H1 (cell line): ENCODE measurements at regions not wholly inside any gene's neighbourhood (a gene's known extent, or its start where the extent isn't known, plus 50 kb on each side); places are given as distances from the start of the nearest gene placed in this dataset.

Experiments used
- CTCF ChIA-PET: fragments of 300-600 bp; sonication (Branson Sonifier 250); formaldehyde crosslinking; loops from one replicate; lab custom pipeline; 2021; ENCODE audit not compliant: partially characterized antibody; lab: Charles Lee
- POLR2A ChIA-PET: fragments of 300-600 bp; sonication (Branson Sonifier 250); formaldehyde crosslinking; loops from one replicate; lab custom pipeline; 2021; ENCODE audit warnings: inconsistent platforms; ENCODE audit not compliant: partially characterized antibody; lab: Charles Lee
- DNase-seq, 2 experiments: peaks; one replicate each; pipeline versions ENCODE4 v3.0.0 to v3.0.0-alpha.2; 2010 to 2022; ENCODE audit warnings: low spot score in 2 of 2, low read depth in 1 of 2, mixed read lengths in 1 of 2
- FAIRE-seq: peaks from 2 replicates; lab custom pipeline; 2011; peaks lifted over from hg19 to GRCh38; lab: Jason Lieb, UNC
- H2AFZ ChIP-seq: 2 replicates; pipeline ENCODE4 v1.8.1; 2012; ENCODE audit warnings: low read length, inconsistent platforms
- H2AK5ac ChIP-seq: 2 replicates; pipeline ENCODE4 v1.6.1; 2013; ENCODE audit warnings: low read depth, low read length
- H2BK120ac ChIP-seq: replicated peaks from 2 replicates; pipeline ENCODE3; 2013; ENCODE audit warnings: low read depth, low read length, inconsistent platforms
- H2BK12ac ChIP-seq: 2 replicates; pipeline ENCODE4 v1.6.1; 2013; ENCODE audit warnings: low read depth, low read length
- H2BK15ac ChIP-seq: 2 replicates; pipeline ENCODE4 v1.6.1; 2013; ENCODE audit warnings: low read length
- H2BK20ac ChIP-seq: 2 replicates; pipeline ENCODE4 v1.6.1; 2013; ENCODE audit warnings: low read length
- H2BK5ac ChIP-seq: 2 replicates; pipeline ENCODE4 v1.6.1; 2013; ENCODE audit warnings: low read depth, low read length
- H3K14ac ChIP-seq: 2 replicates; pipeline ENCODE4 v1.6.1; 2013; ENCODE audit warnings: inconsistent platforms; ENCODE audit not compliant: insufficient read length
- H3K18ac ChIP-seq: 2 replicates; pipeline ENCODE4 v1.6.1; 2013; ENCODE audit warnings: low read length; ENCODE audit errors: extremely low read depth
- H3K23ac ChIP-seq: 2 replicates; pipeline ENCODE4 v1.6.1; 2013; ENCODE audit warnings: inconsistent platforms; ENCODE audit not compliant: insufficient read length
- H3K23me2 ChIP-seq: 2 replicates; pipeline ENCODE4 v1.6.1; 2013; ENCODE audit warnings: low read depth, low read length
- H3K27ac ChIP-seq: 2 replicates; pipeline ENCODE4 v1.6.1; 2011; ENCODE audit warnings: low read depth, low read length, inconsistent platforms
- H3K27me3 ChIP-seq, 4 experiments: replicated peaks in 1 of 4; 1 replicate in 1 of 4; 2 replicates in 3 of 4; pipeline versions ENCODE4 v1.6.1 to v1.8.1; 2011 to 2013; ENCODE audit warnings: low read length in 3 of 4, mild to moderate bottlenecking in 3 of 4, inconsistent platforms in 2 of 4, mixed read lengths in 2 of 4, moderate library complexity in 1 of 4; ENCODE audit not compliant: control insufficient read depth in 3 of 4, insufficient read depth in 3 of 4; ENCODE audit errors: extremely low read depth in 1 of 4
- H3K36me3 ChIP-seq, 4 experiments: 2 replicates each; pipeline versions ENCODE4 v1.6.1 to v1.8.1; 2011 to 2013; ENCODE audit warnings: mild to moderate bottlenecking in 4 of 4, low read length in 3 of 4, moderate library complexity in 2 of 4, control low read depth in 1 of 4, inconsistent platforms in 1 of 4; ENCODE audit not compliant: insufficient read depth in 4 of 4, control insufficient read depth in 2 of 4
- H3K4ac ChIP-seq: replicated peaks from 2 replicates; pipeline ENCODE3; 2013; ENCODE audit warnings: low read length, low read depth, mixed read lengths, inconsistent platforms; ENCODE audit not compliant: insufficient read length
- H3K4me1 ChIP-seq, 4 experiments: replicated peaks in 1 of 4; 1 replicate in 1 of 4; 2 replicates in 3 of 4; pipeline versions ENCODE4 v1.6.1 to v1.8.1; 2011 to 2013; ENCODE audit warnings: low read length in 3 of 4, inconsistent platforms in 2 of 4, mixed read lengths in 1 of 4; ENCODE audit not compliant: insufficient read depth in 4 of 4, control insufficient read depth in 3 of 4
- H3K4me2 ChIP-seq, 2 experiments: 2 replicates each; pipeline versions ENCODE4 v1.6.1 to v1.8.1; 2011 to 2013; ENCODE audit warnings: low read depth in 2 of 2, low read length in 2 of 2, control low read depth in 1 of 2, inconsistent platforms in 1 of 2, mild to moderate bottlenecking in 1 of 2; ENCODE audit not compliant: insufficient read depth in 1 of 2
- H3K4me3 ChIP-seq, 4 experiments: fragments of 200-600, 300-600 bp in 1 of 4; sonication (generic), shearing (Covaris generic), sonication (Bioruptor Twin) in 1 of 4; 2 replicates each; pipeline versions ENCODE4 v1.5.1 to v1.8.1; 2011 to 2016; ENCODE audit warnings: low read length in 4 of 4, low read depth in 3 of 4, control low read depth in 2 of 4, inconsistent platforms in 2 of 4, mild to moderate bottlenecking in 2 of 4, mixed read lengths in 1 of 4, moderate library complexity in 1 of 4; ENCODE audit not compliant: insufficient read depth in 2 of 4; ENCODE audit errors: extremely low read depth in 1 of 4
- H3K56ac ChIP-seq: replicated peaks from 2 replicates; pipeline ENCODE3; 2013; ENCODE audit warnings: low read depth, mild to moderate bottlenecking, mixed read lengths, low read length, inconsistent platforms; ENCODE audit not compliant: insufficient read length
- H3K79me1 ChIP-seq: 2 replicates; pipeline ENCODE4 v1.6.1; 2013; ENCODE audit warnings: low read depth, low read length, control low read depth
- H3K79me2 ChIP-seq, 2 experiments: 2 replicates each; pipeline versions ENCODE4 v1.6.1 to v1.8.1; 2012 to 2013; ENCODE audit warnings: low read length in 2 of 2, mild to moderate bottlenecking in 2 of 2, inconsistent platforms in 1 of 2; ENCODE audit not compliant: insufficient read depth in 2 of 2, control insufficient read depth in 1 of 2
- H3K9ac ChIP-seq, 4 experiments: replicated peaks in 1 of 4; 1 replicate in 1 of 4; 2 replicates in 3 of 4; pipeline versions ENCODE4 v1.6.1 to v1.8.1; 2011 to 2013; ENCODE audit warnings: low read depth in 3 of 4, low read length in 3 of 4, control low read depth in 2 of 4, mild to moderate bottlenecking in 2 of 4, moderate library complexity in 2 of 4, inconsistent platforms in 1 of 4; ENCODE audit errors: extremely low read depth in 1 of 4
- H3K9me3 ChIP-seq, 2 experiments: 2 replicates each; pipeline versions ENCODE4 v1.6.1 to v1.8.1; 2012 to 2013; ENCODE audit warnings: mild to moderate bottlenecking in 2 of 2, moderate library complexity in 2 of 2, control low read depth in 1 of 2, inconsistent platforms in 1 of 2, low read depth in 1 of 2, low read length in 1 of 2, mixed read lengths in 1 of 2; ENCODE audit not compliant: insufficient read depth in 2 of 2
- H4K20me1 ChIP-seq, 2 experiments: replicated peaks in 1 of 2; 2 replicates each; pipeline versions ENCODE3 to v1.8.1; 2011 to 2013; ENCODE audit warnings: inconsistent platforms in 2 of 2, low read length in 2 of 2, mild to moderate bottlenecking in 1 of 2; ENCODE audit not compliant: insufficient read depth in 2 of 2, control insufficient read depth in 1 of 2
- H4K5ac ChIP-seq: 2 replicates; pipeline ENCODE4 v1.6.1; 2013; ENCODE audit warnings: low read length, low read depth, mixed read lengths, inconsistent platforms; ENCODE audit not compliant: insufficient read length
- H4K8ac ChIP-seq: 2 replicates; pipeline ENCODE4 v1.8.0; 2013; ENCODE audit warnings: mild to moderate bottlenecking, moderate library complexity, low read length, inconsistent platforms; ENCODE audit not compliant: insufficient read depth; ENCODE audit errors: extremely low read depth
- H4K91ac ChIP-seq: replicated peaks from 2 replicates; pipeline ENCODE3; 2013; ENCODE audit warnings: low read length, mixed read lengths, inconsistent platforms; ENCODE audit not compliant: insufficient read length
- RBBP5 ChIP-seq: IDR thresholded peaks from 2 replicates; pipeline ENCODE4 v1.7.1; 2012; ENCODE audit warnings: low read depth, mild to moderate bottlenecking, inconsistent platforms, low read length, moderate library complexity, borderline replicate concordance
- WGBS, 2 experiments: shearing (Covaris generic) in 1 of 2; methylation state at CpG; one replicate each; pipeline versions ENCODE4 v1.1.6 to v1.1.7; 2013 to 2015; ENCODE audit warnings: low lambda C conversion rate in 2 of 2, mixed read lengths in 2 of 2, inconsistent platforms in 1 of 2, low coverage in 1 of 2, missing lambda C conversion rate in 1 of 2; ENCODE audit not compliant: insufficient replicate concordance in 2 of 2, insufficient coverage in 1 of 2, insufficient read length in 1 of 2; ENCODE audit errors: extremely low coverage in 1 of 2, missing lambda C conversion rate in 1 of 2; 5-methylcytosine and 5-hydroxymethylcytosine counted together

DNA sequence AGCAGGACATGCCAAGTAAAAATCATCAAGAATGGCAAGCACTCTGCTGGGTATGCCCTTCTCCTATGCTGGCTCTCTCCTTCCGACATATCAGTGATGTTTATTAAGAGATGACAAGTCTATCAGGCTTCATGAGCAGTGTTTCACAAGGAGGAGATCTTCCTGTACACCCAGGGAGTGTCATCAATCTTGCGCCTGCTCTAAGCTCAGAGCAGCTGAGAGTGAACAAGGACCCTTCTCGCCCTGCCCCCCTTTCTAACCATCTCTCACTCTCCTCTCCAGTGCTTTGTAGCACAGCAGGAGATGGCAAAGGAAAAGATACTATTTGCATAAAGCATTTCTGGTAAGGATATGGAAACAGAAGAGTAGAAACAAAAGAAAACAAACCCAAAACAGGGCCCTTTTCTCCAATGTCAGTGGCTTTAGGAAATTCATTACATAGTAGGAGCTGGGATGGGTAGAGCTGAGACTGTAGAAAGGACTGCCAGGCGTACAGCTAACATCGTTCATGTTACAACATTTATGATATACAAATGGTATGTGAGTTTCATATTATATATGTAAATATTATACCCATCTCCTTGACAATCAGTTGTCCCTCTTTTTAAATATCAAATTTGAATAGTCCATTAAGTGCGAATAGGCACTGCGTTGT, 201.7 kb downstream of the NUF2 start:
- DNase-seq (no peak), FAIRE-seq (no peak)
- Histone ChIP-seq H3K79me2 (no peaks in the 10 kb centered on the region), H3K9me3 (no peaks in the 10 kb centered on the region), H3K4ac (no peak overlapping the region), H4K20me1 (no peaks in the 10 kb centered on the region), H3K9ac (no peak overlapping the region), H3K14ac (no peak overlapping the region), H3K27ac (no peak overlapping the region), H3K18ac (no peak overlapping the region), H4K8ac (no peak overlapping the region), H2BK15ac (no peak overlapping the region), H2AFZ (no peak overlapping the region), H3K4me3 (no peak overlapping the region), H3K36me3 (no peaks in the 10 kb centered on the region), H3K56ac (no peak overlapping the region), H2BK20ac (no peak overlapping the region), H3K4me2 (no peak overlapping the region), H2BK5ac (no peak overlapping the region), H2AK5ac (no peak overlapping the region), H4K91ac (no peak overlapping the region), H2BK120ac (no peak overlapping the region), H3K27me3 (0 out of 7 replicates have a peak, but pooled peaks cover 0 to 2% (median 0%) of the 10 kb centered on the region in 4 experiments), H3K23me2 (no peaks in the 10 kb centered on the region), H3K4me1 (peaks cover 0 to 4% (median 0%) of the 10 kb centered on the region in 4 experiments; a peak in 3 of 7 replicates), H2BK12ac (no peak overlapping the region), H3K23ac (no peak overlapping the region), H3K79me1 (no peaks in the 10 kb centered on the region), H4K5ac (no peak overlapping the region)
- WGBS, 2 experiments: 85% methylated on average over 7 of the region's 7 CpGs; no CpG with 5 or more reads in 1 of the 2 experiments
- no peak for TF ChIP-seq RBBP5
- ChIA-PET CTCF (interaction anchor here (0.8 to 3.7 kb wide), 5 partner anchors 12 to 350 kb away, joined by 3 to 22 read pairs (median 4); no protein-coding TSS in a partner anchor), POLR2A (no interaction called here)
